Prostate gland (tissue), 2 donors: ENCODE measurements at regions not wholly inside any gene's neighbourhood (a gene's known extent, or its start where the extent isn't known, plus 50 kb on each side); places are given as distances from the start of the nearest gene placed in this dataset.

Experiments
- CTCF ChIP-seq, 4 experiments: fragments of 200-600 bp in 2 of 4; fragments of 450-650 bp in 2 of 4; sonication (generic) in 2 of 4; IDR thresholded peaks; 1 replicate in 3 of 4; 2 replicates in 1 of 4; pipeline ENCODE4 v1.5.1; 2016 to 2019; ENCODE audit warnings: antibody characterized with exemption in 4 of 4, mild to moderate bottlenecking in 2 of 4, moderate library complexity in 2 of 4
- POLR2A ChIP-seq: fragments of 450-650 bp; IDR thresholded peaks from one replicate; pipeline ENCODE4 v1.6.1; 2016; ENCODE audit warnings: antibody characterized with exemption, mild to moderate bottlenecking
- POLR2AphosphoS5 ChIP-seq: sonication (generic); formaldehyde crosslinking; IDR thresholded peaks from one replicate; pipeline ENCODE4 v1.6.1; 2017; ENCODE audit warnings: antibody characterized with exemption

GRCh38 chr13:76634431-76635191 lies 251.6 kb downstream of the KCTD12 start:
- TF ChIP-seq CTCF (IDR thresholded peaks at IDR 0.05) (no peak), POLR2A (no peak), POLR2AphosphoS5 (no peak)
